Ishikawa (cell line): ENCODE measurements at regions not wholly inside any gene's neighbourhood (a gene's known extent, or its start where the extent isn't known, plus 50 kb on each side); places are given as distances from the start of the nearest gene placed in this dataset.

Experiments
- CEBPB ChIP-seq: IDR thresholded peaks from 2 replicates; pipeline ENCODE4 v1.6.1; 2012
- CREB1 ChIP-seq: IDR thresholded peaks from 2 replicates; pipeline ENCODE4 v1.6.1; 2012; ENCODE audit warnings: low read depth
- EGR1 ChIP-seq: IDR thresholded peaks from 2 replicates; pipeline ENCODE4 v1.6.1; 2012
- EP300 ChIP-seq: IDR thresholded peaks from 2 replicates; pipeline ENCODE4 v1.6.1; 2012; ENCODE audit warnings: borderline replicate concordance
- FOXM1 ChIP-seq: IDR thresholded peaks from 2 replicates; pipeline ENCODE4 v1.6.1; 2012; ENCODE audit warnings: low read depth, borderline replicate concordance
- MAX ChIP-seq: IDR thresholded peaks from 2 replicates; pipeline ENCODE4 v1.6.1; 2012
- NFIC ChIP-seq: IDR thresholded peaks from 2 replicates; pipeline ENCODE4 v1.6.1; 2012
- RAD21 ChIP-seq: IDR thresholded peaks from 2 replicates; pipeline ENCODE4 v1.6.1; 2012; ENCODE audit warnings: low read depth
- REST ChIP-seq: IDR thresholded peaks from 2 replicates; pipeline ENCODE4 v1.6.1; 2012; ENCODE audit warnings: low read depth, mild to moderate bottlenecking
- TAF1 ChIP-seq: IDR thresholded peaks from 2 replicates; pipeline ENCODE4 v1.6.1; 2012; ENCODE audit warnings: low read depth, mild to moderate bottlenecking
- TCF12 ChIP-seq: IDR thresholded peaks from 2 replicates; pipeline ENCODE4 v1.6.1; 2012; ENCODE audit warnings: low read depth
- TEAD4 ChIP-seq: IDR thresholded peaks from 2 replicates; pipeline ENCODE4 v1.6.1; 2012
- YY1 ChIP-seq: IDR thresholded peaks from 2 replicates; pipeline ENCODE4 v1.6.1; 2012; ENCODE audit warnings: low read depth
- ZBTB7A ChIP-seq: IDR thresholded peaks from 2 replicates; pipeline ENCODE4 v1.6.1; 2012; ENCODE audit warnings: low read depth
- TF ChIP-seq, protein P1 (sequence below): IDR thresholded peaks from 2 replicates; pipeline ENCODE4 v1.6.1; 2012

DNA sequence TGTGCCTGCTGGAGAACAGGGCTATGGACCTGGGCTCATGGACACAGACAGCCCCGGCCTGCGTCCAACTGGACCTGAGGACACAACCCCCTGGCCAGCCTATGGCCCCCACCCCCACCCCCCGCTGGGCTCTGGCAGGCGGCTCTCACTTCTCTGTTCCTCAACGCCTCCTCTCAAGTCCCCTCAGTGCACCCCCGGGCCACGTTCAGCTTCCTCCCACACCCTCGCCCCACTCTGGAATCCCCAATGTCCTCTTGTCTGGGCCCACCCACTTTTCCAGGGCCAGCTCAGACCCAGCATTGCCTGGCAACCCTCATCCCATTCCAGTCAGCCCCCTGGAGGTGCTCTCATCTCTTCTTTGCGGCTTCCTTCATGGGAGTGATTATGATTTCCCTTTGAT, 130.2 kb upstream of the SPACA7 start:
- TF ChIP-seq ZBTB7A (no peak), REST (no peak), NFIC (no peak), TAF1 (no peak), TCF12 (no peak), MAX (no peak), CREB1 (no peak), EGR1 (no peak), FOXM1 (no peak), RAD21 (no peak), EP300 (no peak), YY1 (no peak), CEBPB (no peak), TEAD4 (no peak)
- TF ChIP-seq, protein P1, sequence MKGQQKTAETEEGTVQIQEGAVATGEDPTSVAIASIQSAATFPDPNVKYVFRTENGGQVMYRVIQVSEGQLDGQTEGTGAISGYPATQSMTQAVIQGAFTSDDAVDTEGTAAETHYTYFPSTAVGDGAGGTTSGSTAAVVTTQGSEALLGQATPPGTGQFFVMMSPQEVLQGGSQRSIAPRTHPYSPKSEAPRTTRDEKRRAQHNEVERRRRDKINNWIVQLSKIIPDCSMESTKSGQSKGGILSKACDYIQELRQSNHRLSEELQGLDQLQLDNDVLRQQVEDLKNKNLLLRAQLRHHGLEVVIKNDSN = no peak

- TF ChIP-seq FOXM1 (no peak), MAX (no peak), TAF1 (no peak), CREB1 (no peak), TCF12 (no peak), NFIC (no peak), EGR1 (no peak), REST (no peak), RAD21 (no peak), ZBTB7A (no peak), YY1 (no peak), EP300 (no peak)
- TF ChIP-seq, protein P1 = no peak
Observed at GRCh38 chr13:112246731-112247470, 129.3 kb upstream of the SPACA7 start.

- no peak for TF ChIP-seq TEAD4
- no peak for TF ChIP-seq ZBTB7A
- no peak for TF ChIP-seq EP300
- TF ChIP-seq REST = no peak
- no peak for TF ChIP-seq CREB1
- TF ChIP-seq EGR1 = no peak
- TF ChIP-seq TCF12 = no peak
- TF ChIP-seq CEBPB = no peak
- TF ChIP-seq TAF1 = no peak
- TF ChIP-seq RAD21 = no peak
- TF ChIP-seq MAX = no peak
- TF ChIP-seq, protein P1 = no peak
- TF ChIP-seq YY1 = no peak
- no peak for TF ChIP-seq FOXM1
Observed at GRCh38 chr13:112247471-112248405, 128.4 kb upstream of the SPACA7 start.
